ENCODE measurements at regions not wholly inside any gene's neighbourhood (a gene's known extent, or its start where the extent isn't known, plus 50 kb on each side); places are given as distances from the start of the nearest gene placed in this dataset.

- TF ChIP-seq EZH2 (IDR thresholded peaks at IDR 0.05; ENCODE audit: borderline replicate concordance, low read depth, low read length, severe bottlenecking) (no peak), FOS (IDR thresholded peaks at IDR 0.05; ENCODE audit: borderline replicate concordance, insufficient read depth, low read length) (no peak), JUN (IDR thresholded peaks at IDR 0.05; ENCODE audit: borderline replicate concordance, insufficient read depth, insufficient read length, low read depth) (no peak), CTCF (IDR thresholded peaks at IDR 0.05; ENCODE audit: extremely low read depth in 1 of 2, insufficient read depth in 1 of 2, low read depth in 1 of 2, low read length in 2 of 2) (no peak), POLR2AphosphoS5 (IDR thresholded peaks at IDR 0.05; ENCODE audit: insufficient read depth, low read depth, low read length) (no peak), GATA2 (IDR thresholded peaks at IDR 0.05; ENCODE audit: insufficient read depth, insufficient read length, low read depth, low read length) (no peak), MYC (IDR thresholded peaks at IDR 0.05; ENCODE audit: low read depth, low read length) (no peak), MAX (IDR thresholded peaks at IDR 0.05; ENCODE audit: insufficient read depth, insufficient read length) (no peak), POLR2A (IDR thresholded peaks at IDR 0.05; ENCODE audit: low read depth, low read length) (no peak)
- Histone ChIP-seq H3K9me3 (replicated peaks; ENCODE audit: control insufficient read depth, insufficient read depth, low read length) (no peaks in the 10 kb centered on the region), H3K27ac (ENCODE audit: insufficient read depth, low read depth, low read length) (no peak overlapping the region), H3K27me3 (ENCODE audit: control insufficient read depth in 2 of 2, insufficient read depth in 2 of 2, low read length in 2 of 2) (peaks cover 0 to 2% of the 10 kb centered on the region in 2 experiments), H3K4me3 (replicated peaks in 1 of 3; ENCODE audit: insufficient read depth in 1 of 3, low read depth in 1 of 3, low read length in 3 of 3) (no peak overlapping the region), H3K4me2 (ENCODE audit: insufficient read depth, low read length) (no peak overlapping the region), H3K79me2 (ENCODE audit: control insufficient read depth, insufficient read depth, low read length) (no peaks in the 10 kb centered on the region), H3K4me1 (ENCODE audit: control insufficient read depth, extremely low read depth, insufficient read depth, low read length) (no peaks in the 10 kb centered on the region), H4K20me1 (replicated peaks; ENCODE audit: control insufficient read depth, extremely low read depth, insufficient read depth, low read length) (no peaks in the 10 kb centered on the region), H3K36me3 (ENCODE audit: control insufficient read depth in 2 of 2, extremely low read depth in 1 of 2, insufficient read depth in 2 of 2, low read length in 2 of 2) (no peaks in the 10 kb centered on the region), H2AFZ (ENCODE audit: low read depth, low read length) (no peak overlapping the region), H3K9me1 (replicated peaks; ENCODE audit: control insufficient read depth, extremely low read depth, insufficient read depth, low read length) (no peaks in the 10 kb centered on the region), H3K9ac (replicated peaks; ENCODE audit: extremely low read depth, insufficient read depth, low read length) (no peak overlapping the region)
- intact Hi-C loops (cut with micrococcal nuclease), result no loop called here
- CTCF ChIA-PET, result no interaction called here
- DNase-seq (ENCODE audit: low read depth, low spot score) (no peak), FAIRE-seq (no peak)
- dilution Hi-C loops (cut with MboI; ENCODE audit: extremely low pct_ligation_motif_present, low sequenced_read_pairs), result no loop called here
- POLR2A ChIA-PET, result no interaction called here
- no TSS peak for BruUV-seq (replicated peaks)
These were observed 204.5 kb downstream of the SPTSSA start for GRCh38 chr14:34257505-34257904.

Data from endothelial cell of umbilical vein (primary cell).